WTC11 (cell line): ENCODE measurements at regions not wholly inside any gene's neighbourhood (a gene's known extent, or its start where the extent isn't known, plus 50 kb on each side); places are given as distances from the start of the nearest gene placed in this dataset.

ENCODE experiments used
- ATF2 ChIP-seq: sonication (generic); formaldehyde crosslinking; IDR thresholded peaks from 2 replicates; pipeline ENCODE4 v1.8.1; 2022; ENCODE audit warnings: low read depth, missing genetic modification reagents, borderline replicate concordance
- ATF3 ChIP-seq: sonication (generic); formaldehyde crosslinking; conservative IDR thresholded peaks from 2 replicates; pipeline ENCODE4 v1.8.1; 2022; ENCODE audit warnings: mild to moderate bottlenecking, missing genetic modification reagents
- CBFB ChIP-seq: sonication (generic); formaldehyde crosslinking; IDR thresholded peaks from 2 replicates; pipeline ENCODE4 v1.8.1; 2022; ENCODE audit warnings: mild to moderate bottlenecking, low read depth, missing genetic modification reagents
- CTCF ChIP-seq: fragments of 200-600 bp; IDR thresholded peaks from 2 replicates; pipeline ENCODE4 v1.8.0; 2022; ENCODE audit warnings: antibody characterized with exemption
- FOXK1 ChIP-seq: sonication (generic); formaldehyde crosslinking; IDR thresholded peaks from 2 replicates; pipeline ENCODE4 v1.8.0; 2022; ENCODE audit warnings: mild to moderate bottlenecking, moderate library complexity, missing genetic modification reagents
- IRF2 ChIP-seq: sonication (generic); formaldehyde crosslinking; IDR thresholded peaks from 2 replicates; pipeline ENCODE4 v1.8.0; 2022; ENCODE audit warnings: low read depth, missing genetic modification reagents, borderline replicate concordance
- JUN ChIP-seq: sonication (generic); formaldehyde crosslinking; IDR thresholded peaks from 2 replicates; pipeline ENCODE4 v1.8.0; 2023; ENCODE audit warnings: mild to moderate bottlenecking, missing genetic modification reagents
- MAX ChIP-seq: sonication (generic); formaldehyde crosslinking; IDR thresholded peaks from 2 replicates; pipeline ENCODE4 v1.8.0; 2022; ENCODE audit warnings: mild to moderate bottlenecking, missing genetic modification reagents
- NFYB ChIP-seq: sonication (generic); formaldehyde crosslinking; conservative IDR thresholded peaks from 2 replicates; pipeline ENCODE4 v1.8.0; 2022; ENCODE audit warnings: low read depth, missing genetic modification reagents
- TEAD4 ChIP-seq: sonication (generic); formaldehyde crosslinking; IDR thresholded peaks from 2 replicates; pipeline ENCODE4 v1.8.0; 2022; ENCODE audit warnings: mild to moderate bottlenecking, missing genetic modification reagents
- USF1 ChIP-seq: sonication (generic); formaldehyde crosslinking; IDR thresholded peaks from 2 replicates; pipeline ENCODE4 v1.8.0; 2022; ENCODE audit warnings: mild to moderate bottlenecking, missing genetic modification reagents
- USF2 ChIP-seq: sonication (generic); formaldehyde crosslinking; IDR thresholded peaks from 2 replicates; pipeline ENCODE4 v1.8.1; 2023; ENCODE audit warnings: mild to moderate bottlenecking, missing genetic modification reagents, moderate library complexity
- ZNF532 ChIP-seq: fragments of 250-450 bp; sonication (Bioruptor Pico); IDR thresholded peaks from 2 replicates; pipeline ENCODE4 v1.9.0; 2021; ENCODE audit warnings: mild to moderate bottlenecking, borderline replicate concordance

GRCh38 chr16:60310846-60311445 lies 1576.8 kb upstream of the GOT2 start:
- no peak for TF ChIP-seq ATF2 (CRISPR knock-in tag)
- no peak for TF ChIP-seq CTCF
- TF ChIP-seq USF2 (CRISPR knock-in tag): no peak
- TF ChIP-seq TEAD4: no peak
- no peak for TF ChIP-seq NFYB (CRISPR knock-in tag)
- no peak for TF ChIP-seq ZNF532 (CRISPR knock-in tag)
- no peak for TF ChIP-seq FOXK1 (CRISPR knock-in tag)
- no peak for TF ChIP-seq JUN (CRISPR knock-in tag)
- TF ChIP-seq MAX (CRISPR knock-in tag): no peak
- no peak for TF ChIP-seq CBFB (CRISPR knock-in tag)
- no peak for TF ChIP-seq IRF2
- TF ChIP-seq ATF3 (CRISPR knock-in tag): no peak
- TF ChIP-seq USF1 (CRISPR knock-in tag): no peak
